SK-N-SH (cell line): ENCODE measurements at regions not wholly inside any gene's neighbourhood (a gene's known extent, or its start where the extent isn't known, plus 50 kb on each side); places are given as distances from the start of the nearest gene placed in this dataset.

Experiments
- CTCF ChIA-PET: fragments of 300-600, 350-600 bp; formaldehyde crosslinking; extraction: SDS; loops from one replicate; lab custom pipeline; 2021; lab: Yijun Ruan, JAX
- POLR2A ChIA-PET: fragments of 350-600 bp; sonication (Branson Sonifier 250); formaldehyde crosslinking; extraction: SDS; loops from one replicate; lab custom pipeline; 2020; ENCODE audit warnings: antibody characterized with exemption, inconsistent platforms; lab: Yijun Ruan, JAX
- DNase-seq: peaks from one replicate; pipeline ENCODE4 v3.0.0; 2012
- H2AFZ ChIP-seq: fragments of 200-600 bp; sonication (generic); 2 replicates; pipeline ENCODE4 v1.8.1; 2016; ENCODE audit warnings: antibody characterized with exemption, mild to moderate bottlenecking, low read depth
- H3F3A ChIP-seq: fragments of 200-600 bp; sonication (generic); replicated peaks from 2 replicates; pipeline ENCODE3; 2016; ENCODE audit warnings: antibody characterized with exemption, mild to moderate bottlenecking; ENCODE audit not compliant: insufficient read depth
- H3K27ac ChIP-seq, 2 experiments: fragments of 200-500 bp in 1 of 2; fragments of 200-600 bp in 1 of 2; sonication (Bioruptor generic) in 1 of 2; sonication (generic), shearing (Covaris generic) in 1 of 2; 2 replicates each; pipeline versions ENCODE4 v1.5.1 to v1.6.1; 2014 to 2016; ENCODE audit warnings: low read depth in 2 of 2, inconsistent platforms in 1 of 2, low read length in 1 of 2, mild to moderate bottlenecking in 1 of 2, mixed read lengths in 1 of 2
- H3K27me3 ChIP-seq: fragments of 200-600 bp; sonication (generic), shearing (Covaris generic); 2 replicates; pipeline ENCODE4 v1.6.1; 2016; ENCODE audit warnings: mixed run types; ENCODE audit not compliant: insufficient read depth
- H3K36me3 ChIP-seq, 2 experiments: fragments of 200-500 bp in 1 of 2; fragments of 200-600 bp in 1 of 2; sonication (Bioruptor generic) in 1 of 2; sonication (generic) in 1 of 2; replicated peaks in 1 of 2; 2 replicates each; pipeline versions ENCODE3 to v1.5.1; 2014 to 2016; ENCODE audit warnings: low read length in 1 of 2, mild to moderate bottlenecking in 1 of 2; ENCODE audit not compliant: insufficient read depth in 2 of 2, control insufficient read depth in 1 of 2
- H3K4me1 ChIP-seq, 2 experiments: fragments of 200-500 bp in 1 of 2; fragments of 200-600 bp in 1 of 2; sonication (Bioruptor generic) in 1 of 2; sonication (generic), shearing (Covaris generic) in 1 of 2; 2 replicates each; pipeline versions ENCODE4 v1.5.1 to v1.6.1; 2014 to 2016; ENCODE audit warnings: low read depth in 1 of 2, low read length in 1 of 2, mixed run types in 1 of 2; ENCODE audit not compliant: insufficient read depth in 2 of 2, control insufficient read depth in 1 of 2
- H3K4me2 ChIP-seq: fragments of 200-600 bp; sonication (generic), shearing (Covaris generic); 2 replicates; pipeline ENCODE4 v1.6.1; 2017; ENCODE audit warnings: mixed run types
- H3K4me3 ChIP-seq, 2 experiments: fragments of 200-500 bp in 1 of 2; fragments of 200-600 bp in 1 of 2; sonication (Bioruptor generic) in 1 of 2; sonication (generic), shearing (Covaris generic) in 1 of 2; 2 replicates each; pipeline versions ENCODE4 v1.5.1 to v1.8.1; 2014 to 2016; ENCODE audit warnings: low read depth in 2 of 2, inconsistent platforms in 1 of 2, low read length in 1 of 2, mild to moderate bottlenecking in 1 of 2, mixed read lengths in 1 of 2, moderate library complexity in 1 of 2
- H3K79me2 ChIP-seq: fragments of 200-600 bp; sonication (generic); 2 replicates; pipeline ENCODE4 v1.8.1; 2017; ENCODE audit warnings: mild to moderate bottlenecking; ENCODE audit not compliant: insufficient read depth
- H3K9ac ChIP-seq: fragments of 200-600 bp; sonication (generic); 2 replicates; pipeline ENCODE4 v1.6.1; 2017; ENCODE audit warnings: mixed run types
- H3K9me2 ChIP-seq: fragments of 200-600 bp; sonication (generic); 2 replicates; pipeline ENCODE4 v1.6.1; 2017; ENCODE audit warnings: mixed run types
- H3K9me3 ChIP-seq: fragments of 200-600 bp; sonication (generic); 2 replicates; pipeline ENCODE4 v1.6.1; 2017; ENCODE audit warnings: mixed run types, mild to moderate bottlenecking, moderate library complexity
- H4K20me1 ChIP-seq: fragments of 200-600 bp; sonication (generic); 2 replicates; pipeline ENCODE4 v1.6.1; 2017; ENCODE audit warnings: mild to moderate bottlenecking, mixed run types; ENCODE audit not compliant: insufficient read depth
- CHD2 ChIP-seq: fragments of 150-350 bp; IDR thresholded peaks from 2 replicates; pipeline ENCODE4 v1.6.1; 2018; ENCODE audit warnings: low read length; ENCODE audit not compliant: partially characterized antibody
- CTCF ChIP-seq: fragments of 200-600 bp; sonication (generic); IDR thresholded peaks from 2 replicates; pipeline ENCODE4 v1.6.1; 2017; ENCODE audit warnings: antibody characterized with exemption, mild to moderate bottlenecking, moderate library complexity
- ELF1 ChIP-seq: IDR thresholded peaks from 2 replicates; pipeline ENCODE4 v1.4.0; 2012
- EP300 ChIP-seq, 2 experiments: IDR thresholded peaks; 2 replicates each; pipeline versions ENCODE4 v1.4.0 to v1.6.1; 2012; ENCODE audit warnings: borderline replicate concordance in 1 of 2, low read depth in 1 of 2, low read length in 1 of 2
- FOXM1 ChIP-seq: IDR thresholded peaks from 2 replicates; pipeline ENCODE4 v1.4.0; 2012; ENCODE audit warnings: low read depth, mild to moderate bottlenecking
- GABPA ChIP-seq: IDR thresholded peaks from 2 replicates; pipeline ENCODE4 v1.4.0; 2012; ENCODE audit warnings: low read depth, mild to moderate bottlenecking
- MXI1 ChIP-seq: IDR thresholded peaks from 2 replicates; pipeline ENCODE4 v1.6.1; 2012; ENCODE audit warnings: mild to moderate bottlenecking, low read depth, low read length, improper control_type of control experiment
- NFIC ChIP-seq: IDR thresholded peaks from 2 replicates; pipeline ENCODE4 v1.4.0; 2012; ENCODE audit warnings: borderline replicate concordance
- POLR2AphosphoS5 ChIP-seq: IDR thresholded peaks from 2 replicates; pipeline ENCODE4 v1.6.1; 2012; ENCODE audit warnings: low read depth, low read length
- RAD21 ChIP-seq: IDR thresholded peaks from 2 replicates; pipeline ENCODE4 v1.6.1; 2012; ENCODE audit warnings: mild to moderate bottlenecking, low read length
- RFX5 ChIP-seq: IDR thresholded peaks from 2 replicates; pipeline ENCODE4 v1.6.1; 2012; ENCODE audit warnings: mild to moderate bottlenecking, improper control_type of control experiment, low read length
- RXRA ChIP-seq: IDR thresholded peaks from 2 replicates; pipeline ENCODE4 v1.4.0; 2012; ENCODE audit warnings: low read depth, mild to moderate bottlenecking, borderline replicate concordance
- TAF1 ChIP-seq: IDR thresholded peaks from 2 replicates; pipeline ENCODE4 v1.6.1; 2012; ENCODE audit warnings: low read depth, mild to moderate bottlenecking, low read length, moderate library complexity, borderline replicate concordance
- USF1 ChIP-seq: IDR thresholded peaks from 2 replicates; pipeline ENCODE4 v1.4.0; 2012; ENCODE audit warnings: low read depth, borderline replicate concordance
- USF2 ChIP-seq: fragments of 150-350 bp; IDR thresholded peaks from 2 replicates; pipeline ENCODE4 v1.6.1; 2017; ENCODE audit warnings: antibody characterized with exemption, low read length, low read depth, borderline replicate concordance
- ZBTB33 ChIP-seq: IDR thresholded peaks from 2 replicates; pipeline ENCODE4 v1.4.0; 2012; ENCODE audit warnings: low read depth, borderline replicate concordance
- WGBS: methylation state at CpG from one replicate; pipeline ENCODE4 v1.1.6; 2017; ENCODE audit warnings: low lambda C conversion rate; 5-methylcytosine and 5-hydroxymethylcytosine counted together

GRCh38 chr1:239977416-239977815, 114.3 kb upstream of the FMN2 start:
- H3K27ac ChIP-seq: no peak overlapping the region
- H3K9me2 ChIP-seq: no peaks in the 10 kb centered on the region
- no peaks in the 10 kb centered on the region for H3F3A ChIP-seq
- CTCF ChIA-PET: interaction anchor here (0.8 to 18.3 kb wide), 2 partner anchors 12 to 23 kb away, joined by 3 to 324 read pairs; no protein-coding TSS in a partner anchor
- no peak overlapping the region for H3K4me3 ChIP-seq
- 50% methylated on average over 6 of the region's 6 CpGs for WGBS
- H3K27me3 ChIP-seq: no peaks in the 10 kb centered on the region
- no peak overlapping the region for H2AFZ ChIP-seq
- no peak overlapping the region for H3K9ac ChIP-seq
- H3K4me2 ChIP-seq: no peak overlapping the region
- no peaks in the 10 kb centered on the region for H4K20me1 ChIP-seq
- DNase-seq: no peak
- H3K79me2 ChIP-seq: no peaks in the 10 kb centered on the region
- POLR2A ChIA-PET: no interaction called here
- no peaks in the 10 kb centered on the region for H3K36me3 ChIP-seq
- no peak for TF ChIP-seq FOXM1
- TF ChIP-seq ZBTB33: no peak
- no peak for TF ChIP-seq RXRA
- peak; percentile 70; the same call in 1 of the 2 replicates for TF ChIP-seq USF1
- no peaks in the 10 kb centered on the region for H3K9me3 ChIP-seq
- peaks cover 0 to 8% of the 10 kb centered on the region in 2 experiments; a peak in 2 of 4 replicates for H3K4me1 ChIP-seq

- no peaks in the 10 kb centered on the region for H3K27me3 ChIP-seq
- no peaks in the 10 kb centered on the region for H4K20me1 ChIP-seq
- H3K4me3 ChIP-seq: no peak overlapping the region
- H3K9me2 ChIP-seq: no peaks in the 10 kb centered on the region
- H3K4me2 ChIP-seq: no peak overlapping the region
- H3K9ac ChIP-seq: no peak overlapping the region
- no peaks in the 10 kb centered on the region for H3K79me2 ChIP-seq
- ChIA-PET CTCF (interaction anchor here (1.3 to 18.3 kb wide), 2 partner anchors 9 to 25 kb away, joined by 4 to 324 read pairs; no protein-coding TSS in a partner anchor), POLR2A (no interaction called here)
- H3K27ac ChIP-seq: no peak overlapping the region
- H3F3A ChIP-seq: no peaks in the 10 kb centered on the region
- no peak for DNase-seq
- H3K9me3 ChIP-seq: no peaks in the 10 kb centered on the region
- WGBS: 16% methylated on average over 4 of the region's 4 CpGs
- no peak overlapping the region for H2AFZ ChIP-seq
- TF ChIP-seq RAD21: no peak
- TF ChIP-seq EP300 (IDR thresholded peaks at IDR 0.05; ENCODE audit: borderline replicate concordance in 1 of 2, low read depth in 1 of 2, low read length in 1 of 2): no peak
- no peaks in the 10 kb centered on the region for H3K36me3 ChIP-seq
- no peaks in the 10 kb centered on the region; a peak in 1 of 4 replicates for H3K4me1 ChIP-seq
Measured at GRCh38 chr1:239979456-239979855, 112.2 kb upstream of the FMN2 start.

- Histone ChIP-seq H3K27me3 (no peaks in the 10 kb centered on the region), H3K4me1 (no peaks in the 10 kb centered on the region), H3K79me2 (no peaks in the 10 kb centered on the region), H2AFZ (no peak overlapping the region), H3K36me3 (no peaks in the 10 kb centered on the region), H3K9me3 (no peaks in the 10 kb centered on the region), H3K4me2 (no peak overlapping the region), H3K9me2 (no peaks in the 10 kb centered on the region), H3K9ac (no peak overlapping the region), H3K4me3 (no peak overlapping the region), H3K27ac (no peak overlapping the region), H3F3A (no peaks in the 10 kb centered on the region), H4K20me1 (no peaks in the 10 kb centered on the region)
- POLR2A ChIA-PET: no interaction called here
- CTCF ChIA-PET: interaction anchor here (2.5 kb wide), 1 partner anchor 32 kb away, joined by 16 read pairs; no protein-coding TSS in a partner anchor
- WGBS: 23% methylated on average over 2 of the region's 2 CpGs
- DNase-seq: no peak
- TF ChIP-seq TAF1 (no peak), GABPA (no peak), MXI1 (no peak), RXRA (no peak), CHD2 (no peak), POLR2AphosphoS5 (no peak), FOXM1 (no peak), USF2 (no peak), RFX5 (no peak), ELF1 (no peak), NFIC (no peak), CTCF (no peak), RAD21 (no peak)
Measured at GRCh38 chr1:239982762-239983161, 108.9 kb upstream of the FMN2 start.
